Epidermal melanocyte (primary cell): ENCODE measurements at regions not wholly inside any gene's neighbourhood (a gene's known extent, or its start where the extent isn't known, plus 50 kb on each side); places are given as distances from the start of the nearest gene placed in this dataset.
"Not testable (repeated sequence)": the region's sequence is repeated elsewhere in the genome, so short reads cannot be mapped to it uniquely, and the experiment has no call there.

ENCODE experiments used
- DNase-seq: peaks from one replicate; pipeline ENCODE4 v3.0.0; 2011; ENCODE audit warnings: low spot score; ENCODE audit not compliant: insufficient read length

GRCh38 chr1:195238313-195238712 is 1369.9 kb downstream of the KCNT2 start:
- no peak for DNase-seq

GRCh38 chr1:195236991-195237889 is 1371.0 kb downstream of the KCNT2 start:
- DNase-seq, result no peak

GRCh38 chr1:195218428-195219212 is 1389.6 kb downstream of the KCNT2 start:
- DNase-seq, result no peak

- DNase-seq, result no peak
Measured at GRCh38 chr1:195202241-195202640, 1406.0 kb downstream of the KCNT2 start.

GRCh38 chr1:195200772-195201171 is 1407.5 kb downstream of the KCNT2 start:
- DNase-seq, result no peak

- DNase-seq, result no peak
Measured at GRCh38 chr1:195197116-195197515, 1411.1 kb downstream of the KCNT2 start.

GRCh38 chr1:195195423-195196057 is 1412.7 kb downstream of the KCNT2 start:
- DNase-seq, result no peak

- no peak for DNase-seq
Measured at GRCh38 chr1:195193134-195193533, 1415.1 kb downstream of the KCNT2 start.

GRCh38 chr1:195188821-195189220 is 1419.4 kb downstream of the KCNT2 start:
- DNase-seq, result no peak

GRCh38 chr1:195186544-195186943 is 1421.7 kb downstream of the KCNT2 start:
- DNase-seq, result no peak

- no peak for DNase-seq
Measured at GRCh38 chr1:195185736-195186135, 1422.5 kb downstream of the KCNT2 start.

- no peak for DNase-seq
Measured at GRCh38 chr1:195185321-195185720, 1422.9 kb downstream of the KCNT2 start.

- no peak for DNase-seq
Measured at GRCh38 chr1:195173753-195174152, 1434.5 kb downstream of the KCNT2 start.

- not testable (repeated sequence) for DNase-seq
Measured at GRCh38 chr1:195159795-195160194, 1448.4 kb downstream of the KCNT2 start.

- no peak for DNase-seq
Measured at GRCh38 chr1:195158091-195158490, 1450.1 kb downstream of the KCNT2 start.

- no peak for DNase-seq
Measured at GRCh38 chr1:195153107-195153506, 1455.1 kb downstream of the KCNT2 start.

- no peak for DNase-seq
Measured at GRCh38 chr1:195150768-195151167, 1457.5 kb downstream of the KCNT2 start.

- no peak for DNase-seq
Measured at GRCh38 chr1:195141294-195141693, 1466.9 kb downstream of the KCNT2 start.

- DNase-seq, result no peak
Measured at GRCh38 chr1:195130598-195130997, 1477.6 kb downstream of the KCNT2 start.

- DNase-seq, result no peak
Measured at GRCh38 chr1:195122497-195122896, 1485.7 kb downstream of the KCNT2 start.

- no peak for DNase-seq
Measured at GRCh38 chr1:195113471-195113870, 1494.8 kb downstream of the KCNT2 start.

GRCh38 chr1:195105773-195106172 is 1502.5 kb downstream of the KCNT2 start:
- DNase-seq, result no peak
